Naive thymus-derived CD4-positive, alpha-beta T cell (primary cell): ENCODE measurements at regions not wholly inside any gene's neighbourhood (a gene's known extent, or its start where the extent isn't known, plus 50 kb on each side); places are given as distances from the start of the nearest gene placed in this dataset.

ENCODE experiments used
- ATAC-seq: fragments of 150-1000 bp; cut with Tn5 transposase; 2 replicates; pipeline ENCODE4 v1.10.0; 2021; ENCODE audit warnings: mild to moderate bottlenecking, moderate library complexity
- CTCF ChIA-PET: fragments of 350-600 bp; sonication (Branson Sonifier 250); formaldehyde crosslinking; loops from one replicate; lab custom pipeline; 2021; ENCODE audit warnings: antibody characterized with exemption; lab: Charles Lee
- POLR2A ChIA-PET: fragments of 350-600 bp; sonication (Branson Sonifier 250); formaldehyde crosslinking; loops from one replicate; lab custom pipeline; 2021; ENCODE audit warnings: antibody characterized with exemption, inconsistent platforms; lab: Charles Lee
- DNase-seq, 9 donors: peaks; one replicate each; pipeline versions ENCODE4 v3.0.0 to v3.0.0-alpha.2; 2020 to 2022; ENCODE audit warnings: mixed read lengths in 1 of 9
- H3K27ac ChIP-seq: one replicate; pipeline ENCODE4 v1.7.0; 2013; ENCODE audit warnings: mild to moderate bottlenecking, low read depth, low read length, moderate library complexity
- H3K27me3 ChIP-seq, 2 donors: one replicate each; pipeline ENCODE4 v1.7.0; 2013; ENCODE audit warnings: low read length in 2 of 2, mild to moderate bottlenecking in 2 of 2, moderate library complexity in 2 of 2; ENCODE audit not compliant: control insufficient read depth in 2 of 2, insufficient read depth in 2 of 2
- H3K36me3 ChIP-seq, 3 experiments: 1 replicate in 2 of 3; 2 replicates in 1 of 3; pipeline ENCODE4 v1.7.0; 2013; ENCODE audit warnings: low read length in 3 of 3, mild to moderate bottlenecking in 3 of 3, moderate library complexity in 1 of 3; ENCODE audit not compliant: insufficient read depth in 3 of 3, control insufficient read depth in 2 of 3
- H3K4me1 ChIP-seq, 2 donors: one replicate each; pipeline ENCODE4 v1.7.0; 2013; ENCODE audit warnings: low read length in 2 of 2, mild to moderate bottlenecking in 2 of 2, moderate library complexity in 1 of 2; ENCODE audit not compliant: control insufficient read depth in 2 of 2, insufficient read depth in 2 of 2
- H3K4me3 ChIP-seq: 2 replicates; pipeline ENCODE4 v1.7.0; 2013; ENCODE audit warnings: mild to moderate bottlenecking, low read length
- H3K9me3 ChIP-seq, 3 experiments: 1 replicate in 2 of 3; 2 replicates in 1 of 3; pipeline ENCODE4 v1.7.0; 2013; ENCODE audit warnings: low read length in 3 of 3; ENCODE audit not compliant: control insufficient read depth in 2 of 3
- H3K27ac Mint-ChIP-seq, 9 donors: one replicate each; pipeline ENCODE4 v1.8.0; 2020 to 2022; ENCODE audit warnings: mixed read lengths in 9 of 9, mild to moderate bottlenecking in 8 of 9, moderate library complexity in 5 of 9, inconsistent platforms in 2 of 9
- H3K27me3 Mint-ChIP-seq, 5 donors: one replicate each; pipeline ENCODE4 v1.8.0; 2021 to 2022; ENCODE audit warnings: mixed read lengths in 5 of 5, mild to moderate bottlenecking in 1 of 5
- H3K36me3 Mint-ChIP-seq, 5 donors: one replicate each; pipeline ENCODE4 v1.8.0; 2020 to 2022; ENCODE audit warnings: mixed read lengths in 5 of 5, mild to moderate bottlenecking in 3 of 5, inconsistent platforms in 1 of 5
- H3K4me1 Mint-ChIP-seq, 7 donors: one replicate each; pipeline ENCODE4 v1.8.0; 2020 to 2022; ENCODE audit warnings: mixed read lengths in 7 of 7, mild to moderate bottlenecking in 3 of 7, inconsistent platforms in 1 of 7
- H3K4me3 Mint-ChIP-seq, 10 donors: one replicate each; pipeline ENCODE4 v1.8.0; 2020 to 2022; ENCODE audit warnings: mild to moderate bottlenecking in 10 of 10, mixed read lengths in 10 of 10, moderate library complexity in 6 of 10, inconsistent platforms in 2 of 10
- H3K9me3 Mint-ChIP-seq, 11 donors: one replicate each; pipeline ENCODE4 v1.8.0; 2020 to 2022; ENCODE audit warnings: mixed read lengths in 11 of 11, mild to moderate bottlenecking in 4 of 11, inconsistent platforms in 1 of 11, moderate library complexity in 1 of 11
- intact Hi-C, 2 donors: fragments of 100-400 bp; cut with micrococcal nuclease; formaldehyde crosslinking; loops; one replicate each; pipeline ENCODE4 v1.15.1; 2023

DNA sequence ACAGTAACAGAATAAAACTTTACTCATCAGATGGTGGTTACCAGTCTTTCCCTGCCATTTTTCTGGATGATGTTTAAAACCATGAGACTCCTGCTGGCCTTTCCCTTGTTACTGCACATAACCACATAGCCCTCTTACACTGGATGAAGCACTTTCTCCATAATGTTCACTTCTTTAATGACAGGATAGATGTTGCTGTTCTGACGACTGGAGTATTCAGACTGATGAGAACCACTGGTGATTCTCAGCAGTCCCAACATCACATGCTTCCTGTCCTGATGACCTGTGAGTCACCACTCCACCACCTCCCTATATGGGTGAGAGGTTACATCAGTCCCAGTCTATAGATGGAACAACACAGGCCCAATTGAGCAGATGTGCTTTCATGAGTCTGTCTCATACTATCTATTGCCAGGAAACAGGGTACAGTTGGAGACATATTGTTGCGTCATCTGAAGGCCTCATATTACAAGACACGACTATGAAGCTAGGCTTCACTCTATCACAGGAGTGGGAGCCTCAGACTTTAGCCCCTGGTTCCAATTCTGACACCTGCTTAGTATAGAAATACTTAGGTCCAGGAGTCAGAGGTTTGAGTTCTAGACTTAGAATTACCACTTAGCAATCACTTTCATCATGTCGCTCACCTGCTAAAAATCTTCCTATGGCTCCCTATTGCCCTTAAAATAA is 145.7 kb upstream of the KLF7 start:
- H3K36me3 ChIP-seq, result no peaks in the 10 kb centered on the region
- H3K9me3 ChIP-seq, result no peaks in the 10 kb centered on the region
- ChIA-PET POLR2A (no interaction called here), CTCF (no interaction called here)
- H3K4me3 Mint-ChIP-seq, result peak overlapping the region in 1 of 10 donors; percentile 60
- no peak overlapping the region for H3K4me3 ChIP-seq
- peak overlapping the region in 1 of 9 donors; percentile 69 for H3K27ac Mint-ChIP-seq
- peaks cover 0 to 6% of the 10 kb centered on the region in 2 donors for H3K4me1 ChIP-seq
- no peak overlapping the region for H3K27ac ChIP-seq
- no peaks in the 10 kb centered on the region for H3K27me3 Mint-ChIP-seq
- no peaks in the 10 kb centered on the region for H3K27me3 ChIP-seq
- peaks cover 5 to 31% (median 13%) of the 10 kb centered on the region in 7 donors for H3K4me1 Mint-ChIP-seq
- peaks cover 0 to 2% (median 0%) of the 10 kb centered on the region in 11 donors for H3K9me3 Mint-ChIP-seq
- DNase-seq (no peak), ATAC-seq (peak; percentile 90)
- intact Hi-C loops, result no loop called here
- H3K36me3 Mint-ChIP-seq, result peaks cover 0 to 2% (median 0%) of the 10 kb centered on the region in 5 donors

DNA sequence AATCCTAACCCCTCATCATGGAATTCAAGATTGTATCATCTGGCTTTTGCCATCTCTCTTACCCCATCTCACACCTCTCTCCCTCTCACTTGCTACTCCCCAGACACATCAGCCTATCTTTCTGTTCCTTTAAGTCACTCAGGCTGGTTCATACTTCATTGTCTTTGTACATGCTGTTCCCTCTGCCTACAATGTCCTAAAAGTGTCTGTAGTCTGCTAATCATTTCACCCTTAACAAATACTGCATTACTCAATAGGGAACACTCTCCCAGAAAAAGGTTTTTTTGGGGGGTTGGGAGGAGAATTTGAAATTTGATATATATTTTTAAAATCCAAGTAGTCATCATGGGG is 146.2 kb upstream of the KLF7 start:
- Histone ChIP-seq H3K9me3 (no peaks in the 10 kb centered on the region), H3K27ac (no peak overlapping the region), H3K36me3 (no peaks in the 10 kb centered on the region), H3K27me3 (no peaks in the 10 kb centered on the region), H3K4me1 (peaks cover 0 to 6% of the 10 kb centered on the region in 2 donors), H3K4me3 (no peak overlapping the region)
- ChIA-PET POLR2A (no interaction called here), CTCF (no interaction called here)
- peak overlapping the region in 1 of 10 donors; percentile 4 for H3K4me3 Mint-ChIP-seq
- H3K36me3 Mint-ChIP-seq, result peaks cover 0 to 4% (median 0%) of the 10 kb centered on the region in 5 donors
- intact Hi-C loops, result no loop called here
- DNase-seq (no peak), ATAC-seq (no peak)
- H3K27ac Mint-ChIP-seq, result peak overlapping the region in 1 of 9 donors; percentile 59
- H3K4me1 Mint-ChIP-seq, result peaks cover 5 to 32% (median 13%) of the 10 kb centered on the region in 7 donors
- H3K27me3 Mint-ChIP-seq, result peaks cover 0 to 3% (median 0%) of the 10 kb centered on the region in 5 donors
- H3K9me3 Mint-ChIP-seq, result peaks cover 0 to 2% (median 0%) of the 10 kb centered on the region in 11 donors

DNA sequence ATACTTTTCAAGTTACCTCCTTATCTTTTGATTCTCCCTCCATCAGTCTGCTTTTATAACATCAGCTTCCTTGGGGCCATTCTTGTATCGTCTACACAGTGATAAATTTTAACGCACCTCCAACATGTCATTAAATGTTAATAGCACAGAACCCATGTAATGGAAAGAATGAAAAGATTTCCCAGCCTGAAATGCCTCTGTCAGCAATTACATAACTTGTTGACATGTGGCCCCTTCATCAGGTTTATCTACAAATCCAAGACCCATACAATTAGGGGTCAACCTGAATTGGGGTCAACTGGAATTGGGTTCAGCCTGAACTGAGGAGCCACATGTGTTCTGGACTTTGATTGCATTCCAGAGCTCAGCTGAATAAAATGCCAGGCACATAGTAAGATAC is 148.2 kb upstream of the KLF7 start:
- no peaks in the 10 kb centered on the region for H3K27me3 ChIP-seq
- H3K27me3 Mint-ChIP-seq, result peaks cover 0 to 11% (median 0%) of the 10 kb centered on the region in 5 donors
- POLR2A ChIA-PET, result interaction anchor here (0.9 kb wide), 1 partner anchor 157 kb away, joined by 4 read pairs; no protein-coding TSS in a partner anchor
- CTCF ChIA-PET, result no interaction called here
- H3K4me1 Mint-ChIP-seq, result peaks cover 0 to 34% (median 5%) of the 10 kb centered on the region in 7 donors
- H3K4me3 Mint-ChIP-seq, result no peak overlapping the region
- peaks cover 0 to 5% (median 4%) of the 10 kb centered on the region in 5 donors for H3K36me3 Mint-ChIP-seq
- ATAC-seq (no peak), DNase-seq (no peak)
- H3K9me3 Mint-ChIP-seq, result peaks cover 0 to 2% (median 0%) of the 10 kb centered on the region in 11 donors
- no peak overlapping the region for H3K27ac Mint-ChIP-seq
- H3K4me1 ChIP-seq, result no peaks in the 10 kb centered on the region
- intact Hi-C loops, result no loop called here
- H3K36me3 ChIP-seq, result no peaks in the 10 kb centered on the region
- H3K27ac ChIP-seq, result no peak overlapping the region
- no peaks in the 10 kb centered on the region for H3K9me3 ChIP-seq
- H3K4me3 ChIP-seq, result no peak overlapping the region

DNA sequence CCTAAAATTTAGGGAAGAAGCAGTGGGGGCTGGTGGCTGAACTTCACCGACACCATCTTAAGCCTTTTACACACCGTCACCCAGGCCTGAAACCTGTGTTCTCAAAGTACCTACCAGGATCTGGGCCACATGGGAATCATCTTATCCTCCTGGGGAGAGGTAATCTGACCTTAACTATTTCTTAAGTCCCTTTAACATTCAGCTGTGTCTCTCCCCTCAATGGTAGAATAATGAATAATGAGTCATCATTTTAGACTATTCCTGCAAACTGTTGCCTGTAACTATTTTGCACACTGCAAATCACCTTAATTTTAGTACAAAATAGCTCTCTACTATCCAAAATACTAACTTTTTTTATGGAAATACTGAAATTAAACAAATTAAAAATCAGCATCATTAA is 149.4 kb upstream of the KLF7 start:
- Mint-ChIP-seq H3K36me3 (peaks cover 0 to 5% (median 4%) of the 10 kb centered on the region in 5 donors), H3K4me3 (no peak overlapping the region), H3K27ac (no peak overlapping the region), H3K4me1 (peaks cover 0 to 39% (median 0%) of the 10 kb centered on the region in 7 donors), H3K9me3 (peaks cover 0 to 2% (median 0%) of the 10 kb centered on the region in 11 donors), H3K27me3 (peaks cover 0 to 11% (median 0%) of the 10 kb centered on the region in 5 donors)
- no peak for ATAC-seq
- Histone ChIP-seq H3K9me3 (no peaks in the 10 kb centered on the region), H3K36me3 (no peaks in the 10 kb centered on the region), H3K4me1 (no peaks in the 10 kb centered on the region), H3K27ac (no peak overlapping the region), H3K4me3 (no peak overlapping the region), H3K27me3 (no peaks in the 10 kb centered on the region)
- POLR2A ChIA-PET, result no interaction called here
- intact Hi-C loops, result no loop called here
- CTCF ChIA-PET, result no interaction called here
- DNase-seq, result no peak

DNA sequence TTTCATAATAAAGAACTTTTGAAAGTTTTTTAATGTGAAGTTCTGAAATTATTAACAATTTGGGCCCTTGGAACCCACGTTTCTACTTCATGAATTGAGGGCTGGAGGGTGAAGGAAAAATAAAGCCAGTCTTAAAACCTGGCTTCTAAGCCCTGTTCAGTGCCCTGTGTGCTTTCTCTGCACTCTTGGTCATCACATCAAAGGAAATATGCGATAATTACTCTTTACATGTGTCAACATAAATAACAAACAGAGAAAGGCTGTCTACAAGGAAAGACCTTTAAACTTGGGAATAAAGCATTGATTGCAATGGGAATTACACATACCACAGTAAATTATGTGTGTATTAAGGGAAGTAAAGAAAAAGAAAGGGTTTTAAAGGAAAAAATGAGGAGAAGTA is 150.7 kb upstream of the KLF7 start:
- DNase-seq (no peak), ATAC-seq (no peak)
- peaks cover 0 to 11% (median 0%) of the 10 kb centered on the region in 5 donors for H3K27me3 Mint-ChIP-seq
- H3K4me3 Mint-ChIP-seq, result no peak overlapping the region
- ChIA-PET CTCF (no interaction called here), POLR2A (no interaction called here)
- Histone ChIP-seq H3K4me1 (no peaks in the 10 kb centered on the region), H3K27me3 (no peaks in the 10 kb centered on the region), H3K36me3 (no peaks in the 10 kb centered on the region), H3K27ac (no peak overlapping the region), H3K4me3 (no peak overlapping the region), H3K9me3 (no peaks in the 10 kb centered on the region)
- H3K27ac Mint-ChIP-seq, result no peak overlapping the region
- H3K36me3 Mint-ChIP-seq, result peaks cover 0 to 6% (median 4%) of the 10 kb centered on the region in 5 donors
- intact Hi-C loops, result no loop called here
- peaks cover 0 to 1% (median 0%) of the 10 kb centered on the region in 11 donors for H3K9me3 Mint-ChIP-seq
- H3K4me1 Mint-ChIP-seq, result peaks cover 0 to 30% (median 0%) of the 10 kb centered on the region in 7 donors

DNA sequence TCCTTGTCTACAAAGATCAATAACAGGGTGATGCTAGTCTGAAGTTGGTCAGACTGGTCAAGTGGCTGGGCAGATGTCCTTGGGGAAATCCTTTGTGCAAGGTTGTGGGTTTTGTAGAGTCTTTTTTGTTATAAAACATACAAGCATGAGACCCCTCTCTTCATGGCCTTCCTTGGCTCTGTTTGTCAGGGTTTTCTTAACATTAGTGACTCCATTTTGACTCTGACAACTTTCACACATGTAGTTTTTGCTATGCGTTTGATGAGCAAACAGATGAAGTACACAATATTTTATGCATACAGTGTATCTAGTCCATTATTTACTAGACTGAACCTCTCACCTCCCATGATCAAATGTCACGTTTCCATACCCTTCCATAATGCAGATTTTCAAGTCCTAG is 151.2 kb upstream of the KLF7 start:
- peaks cover 0 to 6% (median 4%) of the 10 kb centered on the region in 5 donors for H3K36me3 Mint-ChIP-seq
- intact Hi-C loops, result no loop called here
- Histone ChIP-seq H3K27me3 (no peaks in the 10 kb centered on the region), H3K27ac (no peak overlapping the region), H3K36me3 (no peaks in the 10 kb centered on the region), H3K4me1 (no peaks in the 10 kb centered on the region), H3K9me3 (no peaks in the 10 kb centered on the region), H3K4me3 (no peak overlapping the region)
- ChIA-PET POLR2A (no interaction called here), CTCF (no interaction called here)
- DNase-seq (no peak), ATAC-seq (no peak)
- peaks cover 0 to 25% (median 0%) of the 10 kb centered on the region in 7 donors for H3K4me1 Mint-ChIP-seq
- H3K4me3 Mint-ChIP-seq, result no peak overlapping the region
- no peak overlapping the region for H3K27ac Mint-ChIP-seq
- H3K9me3 Mint-ChIP-seq, result no peaks in the 10 kb centered on the region
- peaks cover 0 to 11% (median 0%) of the 10 kb centered on the region in 5 donors for H3K27me3 Mint-ChIP-seq
